ENCODE measurements at regions not wholly inside any gene's neighbourhood (a gene's known extent, or its start where the extent isn't known, plus 50 kb on each side); places are given as distances from the start of the nearest gene placed in this dataset.

DNA sequence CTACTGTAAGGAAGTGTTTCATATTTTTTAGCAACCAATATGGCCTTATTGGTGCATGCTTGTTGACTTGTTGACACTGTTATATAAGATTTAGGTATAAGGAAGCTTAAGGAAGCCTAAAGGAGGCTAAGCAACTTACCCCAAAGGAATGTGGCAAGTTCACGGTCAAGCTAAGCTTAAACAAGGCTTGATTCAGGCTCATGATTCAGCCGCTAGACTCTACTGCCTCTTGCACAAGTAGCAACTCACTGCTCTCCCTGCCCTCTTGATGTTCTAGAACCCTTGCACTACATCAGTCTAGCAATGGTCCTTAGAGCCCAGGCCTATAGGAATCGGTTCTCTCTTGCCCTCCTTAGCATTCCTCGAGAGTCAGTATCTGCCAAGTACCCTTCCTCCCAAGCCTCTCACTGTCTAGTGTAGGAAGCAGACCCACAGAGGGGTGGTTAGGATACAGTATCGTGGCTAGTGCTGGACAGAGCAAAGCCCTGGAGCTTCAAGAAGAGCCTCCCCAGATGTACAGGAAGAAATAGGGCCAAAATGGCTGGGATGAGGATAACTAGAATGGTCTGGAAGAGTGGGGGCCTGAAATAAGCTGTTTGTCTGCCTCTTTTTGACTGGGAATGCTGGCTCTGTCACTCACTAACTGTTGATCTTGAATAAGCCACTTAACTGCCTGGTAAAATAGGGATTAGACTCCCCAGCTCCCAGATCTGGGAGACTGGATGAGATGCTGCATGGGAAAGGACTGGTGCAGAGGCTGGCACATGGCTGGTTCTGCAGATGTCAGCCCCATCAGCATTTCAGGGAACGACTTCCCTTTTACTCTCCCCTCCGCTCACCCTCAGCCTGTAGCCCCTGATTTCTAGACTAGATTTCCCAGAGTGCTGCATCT lies 122.2 kb downstream of the NAV1 start:
- no peak for DNase-seq

DNA sequence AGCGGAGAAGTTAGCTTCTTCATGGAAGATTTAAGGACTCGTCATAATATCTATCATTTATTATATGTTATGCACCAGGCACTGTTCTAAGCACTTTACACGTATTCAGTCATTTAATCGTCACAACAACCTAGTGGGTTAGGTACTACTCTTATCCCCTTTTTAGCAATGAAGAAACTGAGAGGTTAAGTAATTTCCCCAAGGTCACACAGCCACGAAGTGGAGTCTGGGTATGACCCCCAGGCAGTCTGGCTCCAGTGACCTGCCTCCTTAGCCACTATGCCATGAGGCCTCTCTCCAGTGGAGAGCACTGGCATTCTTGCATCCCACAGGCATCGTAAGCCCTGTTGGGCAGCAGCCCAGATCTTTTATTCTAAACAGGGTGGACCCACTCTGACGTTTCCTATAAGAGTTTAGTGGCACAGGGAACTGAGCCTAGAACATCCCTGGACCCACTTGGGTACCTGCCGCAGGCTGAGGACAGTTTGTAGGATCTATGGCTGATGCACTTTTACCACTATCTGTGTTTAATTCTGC lies 123.0 kb downstream of the NAV1 start:
- no peak for DNase-seq

DNA sequence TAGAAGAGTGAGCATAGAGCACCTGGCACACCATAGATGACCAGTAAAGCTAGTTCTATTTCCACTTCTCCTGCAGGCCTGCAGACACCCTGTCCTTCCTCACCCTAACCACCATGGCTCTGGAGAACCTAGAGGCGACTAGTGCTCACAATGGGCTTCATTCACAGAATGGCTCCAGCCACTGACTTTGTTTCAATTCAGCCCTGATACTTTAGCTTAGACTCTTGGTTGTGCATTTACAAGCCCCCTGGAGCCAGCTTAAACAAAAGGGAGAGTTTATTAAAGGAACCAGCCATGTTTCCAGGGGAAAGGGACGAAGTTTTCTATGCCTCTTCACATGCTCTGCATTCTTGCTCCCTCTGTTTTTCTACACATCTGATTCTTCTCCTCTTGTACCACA lies 123.7 kb downstream of the NAV1 start:
- DNase-seq, result no peak

DNA sequence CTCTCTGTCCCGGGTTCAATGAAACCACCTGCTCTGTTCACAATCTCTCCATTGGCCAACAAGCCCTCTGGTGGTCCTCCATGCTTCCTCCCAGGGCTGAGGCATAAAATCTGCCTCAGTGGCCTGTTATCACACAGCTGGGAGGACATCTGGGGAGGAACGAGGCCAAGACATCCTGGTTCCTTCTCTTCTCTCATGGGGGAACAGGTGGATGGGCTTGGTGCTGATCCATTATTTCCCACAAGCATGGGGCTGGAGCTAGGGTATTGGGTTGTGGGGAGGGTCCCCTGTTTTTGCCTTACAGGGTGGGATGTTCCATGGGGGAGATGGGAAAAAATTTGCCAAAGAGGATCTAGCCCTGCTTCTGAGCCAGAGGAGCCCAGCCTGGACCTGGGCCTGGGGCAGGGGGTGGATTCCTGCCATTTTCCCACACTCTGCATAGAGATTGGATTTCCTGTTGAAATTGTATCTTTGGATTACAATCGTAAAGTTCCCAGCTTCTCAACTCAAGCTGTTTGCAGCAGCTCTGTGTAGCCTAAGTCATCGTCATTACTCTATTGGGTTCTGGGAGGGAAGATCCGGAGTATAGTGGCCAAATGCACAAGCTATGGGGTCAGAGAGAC lies 124.7 kb downstream of the NAV1 start:
- DNase-seq, result no peak

DNA sequence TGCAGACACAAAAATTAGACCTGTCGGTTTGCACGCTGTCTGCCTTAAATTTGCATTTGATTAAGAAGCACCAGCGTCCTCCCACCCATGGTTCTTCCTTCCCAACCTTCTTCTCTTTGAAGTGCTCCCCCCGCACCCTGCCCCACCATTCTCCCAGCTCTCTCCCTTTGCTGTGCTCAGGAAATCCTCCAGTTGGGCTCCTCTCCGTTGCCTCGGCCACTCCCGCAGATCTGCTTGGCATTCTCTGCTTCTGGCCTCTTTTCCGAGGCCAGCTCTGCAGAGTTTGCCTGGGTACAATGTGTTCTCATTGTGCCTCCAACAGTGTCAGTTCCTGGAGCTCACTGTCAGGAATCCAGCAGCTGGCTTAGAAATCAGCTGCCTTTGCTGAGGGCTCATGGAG lies 126.1 kb downstream of the NAV1 start:
- no peak for DNase-seq

DNA sequence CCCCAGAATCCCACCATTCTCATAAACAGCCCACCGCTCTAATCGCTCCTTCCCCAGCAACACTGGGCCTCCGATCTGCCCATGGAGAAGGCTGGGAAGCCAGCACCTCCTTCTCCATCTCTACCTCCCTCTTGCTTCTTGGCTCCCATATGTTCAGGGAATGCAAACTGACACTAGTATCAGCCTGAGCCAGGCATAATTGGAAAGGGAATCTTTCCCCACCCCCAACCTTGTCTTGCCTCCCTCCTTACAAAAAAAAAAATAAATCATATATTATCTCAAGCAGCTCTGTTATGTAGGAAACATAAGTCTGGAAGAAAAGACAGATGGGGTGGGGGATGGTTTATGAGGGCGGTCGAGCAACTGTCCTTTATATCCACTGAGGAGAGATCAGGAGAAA lies 127.2 kb downstream of the NAV1 start:
- DNase-seq, result no peak

DNA sequence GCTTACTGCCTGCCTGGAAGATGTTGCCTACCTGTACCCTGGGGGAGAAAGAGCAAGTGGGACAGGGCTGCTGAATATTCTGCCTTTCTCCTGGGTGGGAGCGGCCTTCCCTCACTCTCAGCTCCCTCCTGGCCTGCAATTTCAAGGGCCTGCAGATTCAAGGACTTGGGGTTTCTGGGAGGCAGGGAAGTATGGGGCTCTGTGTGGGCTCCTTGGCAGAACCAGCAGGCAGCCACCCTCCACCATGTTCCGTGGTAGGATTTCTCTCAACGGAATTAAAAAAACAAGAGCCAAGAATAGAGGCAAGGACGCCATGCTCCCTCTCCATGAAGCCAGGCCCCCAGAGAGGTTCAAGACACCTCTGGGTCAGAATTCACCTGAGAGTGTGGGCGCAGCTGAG lies 127.7 kb downstream of the NAV1 start:
- DNase-seq, result no peak

DNA sequence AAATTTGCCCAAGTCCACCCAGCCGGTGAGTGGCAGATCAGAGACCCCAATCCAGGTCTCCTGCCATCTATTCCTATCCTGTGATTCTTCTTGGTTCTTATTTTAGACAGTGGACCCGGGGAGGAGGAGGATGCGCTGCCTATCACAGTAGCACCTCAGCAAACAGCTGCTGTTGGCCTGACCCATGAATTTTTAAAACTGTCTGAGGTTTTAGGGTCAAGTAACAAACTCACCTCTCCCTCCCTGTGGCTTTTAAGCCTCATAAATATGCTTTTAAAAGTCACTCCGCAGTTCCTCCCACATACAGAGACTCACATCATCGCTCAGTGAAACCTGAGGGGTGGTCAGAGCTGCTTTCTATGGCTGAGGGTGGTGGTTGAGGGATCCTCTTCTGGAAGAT lies 128.6 kb downstream of the NAV1 start:
- no peak for DNase-seq

DNA sequence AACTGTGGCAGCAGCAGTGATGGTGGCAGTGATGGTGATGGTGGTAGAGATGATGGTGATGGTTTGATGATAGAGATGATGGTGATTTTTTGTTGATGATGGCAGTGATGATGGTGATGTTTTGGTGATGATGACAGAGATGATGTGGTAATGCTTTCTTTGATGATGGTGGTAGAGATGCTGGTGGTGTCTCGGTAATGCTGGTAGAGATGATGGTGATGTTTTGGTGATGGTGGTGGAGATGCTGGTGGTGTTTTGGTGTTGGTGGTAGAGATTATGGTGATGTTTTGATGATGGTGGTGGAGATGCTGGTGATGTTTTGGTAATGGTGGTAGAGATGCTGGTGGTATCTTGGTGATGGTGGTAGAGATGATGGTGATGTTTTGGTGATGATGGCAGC lies 131.6 kb downstream of the NAV1 start:
- DNase-seq, result no peak

DNA sequence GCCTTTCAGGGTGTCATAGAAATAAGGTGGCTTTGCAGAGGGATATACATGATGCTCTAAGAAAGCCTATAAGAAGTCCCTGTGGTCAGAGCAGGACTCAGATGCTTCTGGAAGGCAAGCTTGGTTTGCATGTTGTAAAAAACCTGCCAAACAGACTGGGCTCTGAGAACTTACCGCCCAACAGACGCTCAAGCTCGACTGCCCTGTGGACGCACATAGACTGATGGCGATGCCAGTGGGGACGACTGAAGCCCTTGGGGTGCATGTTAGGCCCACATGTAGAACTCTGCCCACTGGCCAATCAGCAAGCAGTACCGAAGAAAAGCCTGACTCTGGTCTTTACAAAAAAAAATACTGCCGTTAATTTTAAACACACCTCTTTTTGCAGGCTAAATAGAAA lies 133.8 kb downstream of the NAV1 start:
- no peak for DNase-seq

DNA sequence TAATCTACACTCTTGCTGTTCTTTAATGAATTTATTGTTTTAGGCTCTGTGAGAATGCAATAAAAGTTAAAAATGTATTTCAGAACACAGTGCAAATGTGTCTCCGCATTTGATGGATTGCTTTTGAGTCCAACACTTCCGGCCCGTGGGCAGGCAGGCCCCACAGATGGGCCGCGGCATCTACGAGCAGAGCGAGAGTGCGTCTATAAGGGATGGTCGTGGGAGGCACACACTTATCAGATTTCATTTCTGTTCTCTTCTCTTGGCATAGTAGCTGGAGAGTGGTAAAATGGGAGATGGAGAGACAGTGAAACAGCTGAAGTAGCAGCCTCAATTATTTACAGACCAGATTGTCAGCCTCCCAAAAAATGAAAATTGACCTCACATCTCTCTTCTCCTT lies 134.2 kb downstream of the NAV1 start:
- DNase-seq, result no peak

DNA sequence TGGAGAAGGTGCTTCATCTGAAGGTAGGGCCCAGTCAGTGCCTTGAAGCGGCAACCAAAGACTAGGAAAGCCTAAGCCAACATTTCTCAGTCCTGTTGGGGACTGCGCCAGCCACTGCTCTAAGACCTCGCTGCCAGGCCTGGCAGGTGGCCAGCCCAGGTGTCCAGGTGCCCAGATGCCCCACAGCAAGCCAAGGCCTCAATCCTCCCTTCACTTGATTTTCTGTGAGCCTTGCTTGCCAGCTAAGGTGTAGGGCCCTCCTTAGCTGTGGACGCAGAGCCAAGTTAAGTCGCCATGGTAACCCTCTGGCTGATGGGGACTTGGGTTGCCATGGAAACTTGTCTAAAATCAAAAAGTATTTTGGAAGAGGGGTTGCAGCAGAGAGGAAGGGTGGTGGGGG lies 135.0 kb downstream of the NAV1 start:
- DNase-seq, result no peak

DNA sequence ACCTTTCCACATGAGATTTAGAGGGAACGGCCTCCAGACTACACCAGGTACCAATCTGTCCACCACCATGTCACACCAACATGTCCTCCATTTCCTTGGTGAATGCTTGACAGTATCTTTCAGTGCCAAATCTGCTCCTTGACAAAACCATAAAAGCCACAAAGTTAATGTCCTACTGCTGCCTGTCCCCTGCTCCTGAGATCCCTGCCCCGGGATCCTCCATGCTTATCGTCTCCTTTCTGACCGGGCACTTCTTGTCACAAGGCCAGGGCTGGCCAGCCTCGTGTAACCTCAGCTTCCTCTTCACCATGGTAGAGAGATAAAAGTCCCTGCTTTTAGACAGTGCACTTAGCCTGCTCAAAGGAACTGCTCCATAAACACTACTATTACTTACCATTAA lies 136.2 kb downstream of the NAV1 start:
- DNase-seq, result no peak

DNA sequence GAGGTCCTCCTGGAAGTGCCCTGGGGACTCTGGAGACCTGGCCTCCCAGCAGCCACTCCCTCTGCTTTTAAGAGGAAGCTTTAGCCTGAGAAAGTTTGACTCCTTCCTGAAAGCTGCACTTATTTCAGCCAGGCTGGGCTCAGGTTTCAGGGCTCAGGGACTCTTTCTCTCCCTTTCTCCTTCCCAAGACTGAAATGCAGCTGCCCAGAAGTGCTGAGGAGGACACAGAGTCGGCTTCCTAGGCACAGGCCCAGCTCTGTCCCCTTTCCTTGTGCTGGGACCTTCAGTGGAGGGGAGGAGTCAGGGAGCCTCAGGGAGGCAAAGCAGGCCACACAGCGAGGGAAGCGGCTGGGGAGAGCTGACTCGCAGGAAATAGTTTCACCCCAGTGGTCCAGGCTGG lies 137.3 kb downstream of the NAV1 start:
- DNase-seq, result no peak

DNA sequence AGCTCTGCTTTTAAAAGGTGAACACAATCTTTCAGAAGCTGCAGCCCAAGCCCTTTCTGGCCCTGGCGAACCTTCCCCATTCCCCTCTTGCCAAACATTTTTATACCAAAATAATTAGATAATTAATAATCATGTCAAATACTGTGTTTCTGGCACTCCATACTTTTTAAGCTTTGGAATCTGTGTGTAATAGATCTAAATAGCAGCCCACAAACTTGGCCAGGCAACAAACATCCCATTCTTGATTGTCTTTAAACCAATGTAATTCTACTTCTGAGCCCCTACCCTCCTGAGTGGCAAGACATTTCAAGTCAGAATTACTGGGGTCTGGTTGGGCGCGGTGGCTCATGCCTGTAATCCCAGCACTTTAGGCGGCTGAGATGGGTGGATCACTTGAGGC lies 137.7 kb downstream of the NAV1 start:
- DNase-seq, result no peak

DNA sequence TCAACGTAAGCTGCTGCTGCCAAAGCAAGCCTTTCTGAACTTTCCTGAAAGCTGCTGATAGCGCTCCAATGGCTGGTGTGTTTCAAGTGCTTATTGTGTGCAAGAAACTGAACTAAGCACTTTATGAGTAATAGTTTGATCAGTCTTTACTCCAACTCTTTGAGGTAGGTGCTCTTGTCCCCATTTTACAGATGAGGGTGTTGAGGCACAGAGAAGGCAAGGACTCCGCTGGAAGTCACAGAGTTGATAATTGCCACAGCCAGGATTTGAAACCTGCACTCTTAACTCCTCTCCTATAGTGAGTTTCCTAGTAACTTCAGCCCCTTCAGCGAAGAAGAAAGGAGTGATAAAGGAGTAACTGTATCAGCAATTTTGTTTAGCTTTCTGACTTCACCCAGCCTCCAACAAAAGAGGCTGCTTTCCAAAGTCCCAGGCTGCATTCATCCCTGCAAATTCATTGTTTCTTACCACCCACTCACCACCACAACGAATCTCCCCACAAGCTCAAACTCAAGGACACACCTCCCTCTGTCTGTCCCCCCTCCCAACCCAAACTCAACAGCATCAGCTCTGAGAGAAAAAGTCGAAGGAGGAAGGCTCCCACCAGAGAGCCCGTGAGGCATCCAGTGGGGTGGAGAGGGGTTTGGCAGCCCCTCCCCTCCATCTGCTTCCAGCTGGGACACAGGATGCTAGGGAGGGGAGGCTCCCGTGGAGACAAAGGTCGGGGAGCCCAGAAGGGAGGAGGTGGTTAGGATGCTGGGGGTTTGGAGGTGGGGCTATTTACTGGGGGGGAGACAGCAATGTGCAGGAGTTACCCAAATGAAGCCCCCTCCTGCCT lies 139.6 kb downstream of the NAV1 start:
- DNase-seq, result no peak

DNA sequence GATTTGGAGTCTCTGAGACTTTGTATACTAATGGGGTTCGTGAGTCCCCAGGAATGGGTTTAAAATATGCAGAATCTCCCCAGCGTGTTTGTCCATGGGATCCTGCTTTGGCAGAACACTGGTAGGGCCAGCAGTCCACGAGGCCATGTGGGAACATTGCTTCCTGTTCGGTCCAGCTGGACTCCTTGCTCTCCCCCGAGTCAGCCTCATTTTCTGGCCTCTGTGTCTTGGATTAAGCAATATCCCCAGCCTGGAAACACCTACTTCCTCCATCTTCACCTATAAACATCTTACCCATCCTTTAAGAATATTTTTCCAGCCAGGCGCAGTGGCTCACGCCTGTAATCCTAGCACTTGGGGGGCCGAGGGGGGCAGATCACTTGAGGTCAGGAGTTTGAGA lies 142.4 kb downstream of the NAV1 start:
- DNase-seq, result no peak

DNA sequence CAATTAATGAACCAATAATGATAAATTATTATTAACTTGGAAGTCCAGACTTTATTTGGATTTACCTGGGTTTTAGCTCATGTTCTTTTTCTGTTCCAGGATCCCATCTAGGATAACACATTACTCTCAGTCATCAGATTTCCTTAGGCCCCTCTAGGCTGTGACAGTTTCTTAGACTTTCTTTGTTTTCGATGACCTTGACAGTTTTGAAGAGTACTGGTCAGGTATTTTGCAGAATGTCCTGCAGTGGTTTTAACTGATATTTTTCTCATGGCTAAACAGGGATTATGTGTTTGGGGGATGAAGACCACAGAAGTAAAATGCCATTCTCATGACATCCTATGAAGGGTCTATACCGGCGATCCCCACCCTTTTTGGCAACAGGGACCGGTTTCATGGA lies 144.0 kb downstream of the NAV1 start:
- DNase-seq, result no peak

DNA sequence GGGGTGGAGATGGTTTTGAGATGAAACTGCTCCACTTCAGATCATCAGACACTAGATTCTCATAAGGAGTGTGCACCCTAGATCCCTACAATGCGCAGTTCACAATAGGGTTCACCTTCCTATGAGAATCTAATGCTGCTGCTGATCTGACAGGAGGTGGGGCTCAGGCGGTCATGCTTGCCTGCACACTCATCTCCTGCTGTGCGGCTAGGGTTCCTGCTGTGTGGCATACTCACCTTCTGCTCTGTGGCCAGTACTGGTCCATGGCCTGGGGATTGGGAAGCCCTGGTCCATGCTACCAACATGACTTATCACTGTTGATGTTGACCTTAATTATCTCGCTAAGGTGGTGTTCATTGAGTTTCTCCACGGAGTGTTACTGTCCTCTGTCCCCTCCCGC lies 144.5 kb downstream of the NAV1 start:
- no peak for DNase-seq

DNA sequence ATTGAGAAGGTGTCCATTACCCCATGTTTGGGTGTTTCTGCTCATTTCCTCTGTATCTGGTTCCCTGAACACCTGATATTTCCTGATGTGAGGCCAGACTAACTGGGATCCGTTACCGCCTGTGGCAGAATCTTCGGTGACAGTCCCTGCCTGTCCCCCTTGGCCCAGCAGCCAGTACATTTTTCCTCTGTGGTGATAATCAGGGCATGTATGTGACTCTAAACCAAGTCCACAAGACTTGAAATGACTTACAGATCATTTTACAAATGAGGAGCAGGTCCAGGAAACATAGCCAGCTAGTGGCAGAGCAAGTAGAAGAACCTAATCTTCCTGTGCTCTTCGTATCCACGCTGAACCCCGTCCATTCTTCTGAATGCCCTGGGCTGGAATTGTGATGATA lies 143.5 kb upstream of the IPO9 start:
- DNase-seq, result no peak

DNA sequence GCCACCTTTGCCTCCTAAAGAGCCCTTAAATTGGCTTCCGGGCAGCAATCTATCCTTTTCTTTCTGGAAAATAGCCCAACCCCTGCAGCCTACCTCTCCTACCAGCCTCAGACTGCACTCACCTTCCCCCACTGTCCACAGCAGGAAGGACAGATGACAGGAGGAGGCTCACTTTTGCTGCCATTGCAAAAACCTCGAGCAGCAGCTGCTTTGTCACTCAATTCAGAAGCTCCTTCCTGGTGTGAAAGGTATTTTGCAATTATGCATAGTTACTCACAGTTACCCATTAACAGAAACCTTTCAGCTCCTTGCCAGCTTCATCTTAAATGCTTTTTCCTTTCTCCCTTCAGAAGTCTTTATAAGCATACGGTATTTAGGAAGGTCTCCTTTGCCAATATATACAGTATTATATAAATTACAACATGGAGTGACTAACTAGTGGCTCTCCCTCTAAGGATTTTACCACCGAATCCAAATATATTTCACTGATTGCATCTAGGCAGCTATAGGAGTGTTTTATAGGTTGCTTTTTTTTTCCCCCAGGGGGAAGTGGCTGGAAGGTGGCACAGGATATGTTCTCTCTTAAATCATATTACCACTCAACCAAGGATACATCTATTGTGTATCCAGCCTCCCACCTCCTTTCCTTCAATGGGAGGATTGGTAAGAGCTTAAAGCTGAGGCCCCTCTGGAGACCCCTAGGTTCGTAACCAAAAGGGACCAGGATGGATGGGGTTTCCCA lies 142.1 kb upstream of the IPO9 start:
- DNase-seq, result no peak

DNA sequence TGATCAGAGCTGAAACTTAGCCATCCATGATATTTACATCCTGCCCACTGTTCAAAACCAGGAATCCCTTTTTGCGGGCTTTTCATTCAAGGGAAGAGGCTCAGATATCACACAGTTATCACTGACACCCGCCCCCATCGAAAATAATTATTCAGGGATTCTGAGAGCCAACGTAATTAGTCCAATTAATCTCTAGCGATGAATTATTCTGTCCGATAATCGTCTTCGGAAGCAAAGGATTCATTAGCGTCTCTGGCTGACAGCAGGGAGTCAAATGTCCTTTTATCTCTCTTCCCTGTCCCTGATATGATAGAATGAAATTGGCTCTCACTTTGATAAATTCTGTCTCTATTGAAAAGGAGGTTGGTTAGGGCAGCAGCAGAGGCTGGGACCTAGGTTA lies 140.4 kb upstream of the IPO9 start:
- no peak for DNase-seq

DNA sequence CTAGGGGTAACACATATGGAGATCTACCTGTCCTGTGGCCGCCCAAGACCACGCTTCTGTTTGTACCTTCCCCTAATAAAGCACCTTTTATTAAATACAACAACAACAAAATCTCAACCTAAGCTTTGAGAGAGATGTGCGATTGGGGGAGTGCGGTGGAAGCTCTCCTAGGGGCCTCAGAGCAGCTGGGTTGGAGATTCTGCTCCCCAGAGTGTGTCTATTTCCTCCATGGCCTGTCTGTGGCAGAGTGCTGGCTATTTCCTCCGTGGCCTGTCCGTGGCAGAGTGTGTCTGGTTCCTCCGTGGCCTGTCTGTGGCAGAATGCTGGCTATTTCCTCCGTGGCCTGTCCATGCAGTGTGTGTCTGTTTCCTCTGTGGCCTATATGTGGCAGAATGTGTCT lies 139.3 kb upstream of the IPO9 start:
- no peak for DNase-seq

Data from bone marrow (tissue), 2 donors.